Islet of Langerhans (tissue), 1 donor: ENCODE measurements at regions not wholly inside any gene's neighbourhood (a gene's known extent, or its start where the extent isn't known, plus 50 kb on each side); places are given as distances from the start of the nearest gene placed in this dataset.
"Not testable (repeated sequence)": the region's sequence is repeated elsewhere in the genome, so short reads cannot be mapped to it uniquely, and the experiment has no call there.

Source experiments
- FAIRE-seq: peaks from one replicate; lab custom pipeline; 2011; peaks lifted over from hg19 to GRCh38; lab: Jason Lieb, UNC

- no peak for FAIRE-seq
Observed at GRCh38 chr2:105567996-105568494, 169.2 kb upstream of the FHL2 start.

GRCh38 chr2:105563000-105563719 is 164.3 kb upstream of the FHL2 start:
- no peak for FAIRE-seq

GRCh38 chr2:105561401-105561800 is 162.6 kb upstream of the FHL2 start:
- no peak for FAIRE-seq

DNA sequence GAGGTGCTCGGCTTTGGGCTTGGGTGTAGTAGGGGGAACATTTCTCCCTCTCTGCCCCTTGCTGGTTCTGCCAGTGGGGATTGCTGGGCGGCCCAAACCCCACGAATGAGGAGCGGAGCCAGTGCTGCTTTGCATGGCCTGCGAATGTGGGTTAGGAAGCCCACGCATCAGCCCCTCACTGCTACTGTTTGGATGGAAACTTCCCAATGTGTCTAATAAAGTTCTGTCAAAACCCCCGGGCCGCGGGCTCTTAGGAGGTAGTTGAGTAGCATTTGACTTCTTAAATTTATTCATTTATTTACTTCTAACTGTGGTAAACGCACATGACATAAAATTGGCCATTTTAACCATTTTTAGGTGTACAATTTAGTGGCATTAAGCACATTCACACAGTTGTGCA is 161.3 kb upstream of the FHL2 start:
- no peak for FAIRE-seq

GRCh38 chr2:105557021-105557920 is 158.4 kb upstream of the FHL2 start:
- no peak for FAIRE-seq

DNA sequence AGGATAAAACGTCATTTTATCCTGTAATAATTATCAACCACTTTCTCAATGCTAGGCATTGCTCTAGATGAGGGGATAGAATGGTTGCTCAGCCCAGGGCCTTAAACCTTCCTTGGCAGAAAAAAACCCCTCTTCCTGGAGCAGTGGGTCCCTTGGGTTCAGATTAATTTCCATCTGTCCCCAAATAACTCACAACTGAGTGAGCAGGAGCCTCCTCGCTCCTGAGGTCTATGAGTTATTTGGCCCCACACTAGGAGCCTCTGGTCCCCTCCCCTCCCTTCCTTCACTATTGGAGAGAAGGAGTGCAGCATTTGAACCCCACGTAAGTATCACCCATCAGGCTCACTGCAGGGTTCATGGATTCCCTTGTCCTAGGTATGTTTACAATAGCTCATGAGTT is 157.5 kb upstream of the FHL2 start:
- no peak for FAIRE-seq

DNA sequence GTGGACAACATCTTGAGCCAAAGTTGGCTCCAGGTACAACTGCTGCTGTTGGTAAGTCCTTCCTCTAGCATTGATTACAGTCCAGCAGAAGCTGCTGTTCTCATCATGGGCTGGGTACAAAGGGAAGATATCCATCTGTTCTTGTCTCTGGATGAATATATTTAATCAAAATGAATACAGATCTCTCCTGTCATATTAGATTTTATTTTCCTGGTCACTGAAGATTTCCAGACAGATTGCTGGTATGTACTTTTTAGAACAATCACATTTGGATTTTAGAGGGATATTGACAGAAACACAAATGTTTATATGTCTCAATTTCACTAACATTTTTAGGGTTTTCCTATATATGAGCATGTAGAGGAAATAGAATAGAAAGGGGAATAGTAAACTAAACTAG is 155.4 kb upstream of the FHL2 start:
- FAIRE-seq: no peak

DNA sequence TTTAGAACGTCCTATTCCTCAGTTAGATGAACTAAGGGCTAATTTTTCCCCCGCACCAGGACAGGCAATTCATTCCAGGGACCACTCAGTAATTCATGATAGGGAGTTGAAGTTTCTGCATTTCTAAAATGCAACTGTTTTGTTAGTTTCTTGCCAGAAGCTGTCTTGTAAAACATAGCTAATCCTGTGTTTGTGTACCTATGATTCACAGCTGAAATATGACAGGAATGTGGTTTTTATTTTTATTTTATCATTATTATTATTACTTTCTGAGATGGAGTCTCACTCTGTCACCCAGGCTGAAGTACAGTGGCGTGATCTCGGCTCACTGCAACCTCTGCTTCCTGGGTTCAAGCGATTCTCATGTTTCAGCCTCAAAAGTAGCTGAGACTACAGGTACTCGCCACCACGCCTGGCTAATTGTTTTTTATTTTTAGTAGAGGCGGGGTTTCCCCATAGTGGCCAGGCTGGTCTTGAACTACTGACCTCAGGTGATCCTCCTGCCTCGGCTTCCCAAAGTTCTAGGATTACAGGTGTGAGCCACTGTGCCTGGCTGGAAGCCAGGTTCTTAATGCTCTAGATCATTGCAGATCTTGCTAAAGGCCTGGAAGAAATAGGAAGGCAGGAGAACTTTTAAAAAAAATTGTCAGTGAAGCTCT is 154.8 kb upstream of the FHL2 start:
- FAIRE-seq: no peak

DNA sequence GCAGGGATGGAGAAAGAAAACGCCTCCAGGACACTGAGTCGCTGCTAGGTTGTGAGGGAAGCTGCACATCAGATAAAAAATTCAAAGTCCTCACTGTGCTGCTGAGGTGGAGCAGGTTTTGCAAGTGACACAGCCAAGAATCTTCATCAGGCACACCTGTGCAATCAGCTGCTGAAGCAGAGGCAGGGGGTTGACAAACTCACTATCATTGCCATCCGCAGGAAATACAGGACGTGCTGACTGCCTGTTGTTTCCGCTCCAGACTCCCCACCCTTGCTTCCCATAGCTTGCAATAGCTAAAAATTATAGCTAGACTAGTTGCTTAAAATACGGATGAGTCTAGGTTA is 147.8 kb upstream of the FHL2 start:
- no peak for FAIRE-seq

DNA sequence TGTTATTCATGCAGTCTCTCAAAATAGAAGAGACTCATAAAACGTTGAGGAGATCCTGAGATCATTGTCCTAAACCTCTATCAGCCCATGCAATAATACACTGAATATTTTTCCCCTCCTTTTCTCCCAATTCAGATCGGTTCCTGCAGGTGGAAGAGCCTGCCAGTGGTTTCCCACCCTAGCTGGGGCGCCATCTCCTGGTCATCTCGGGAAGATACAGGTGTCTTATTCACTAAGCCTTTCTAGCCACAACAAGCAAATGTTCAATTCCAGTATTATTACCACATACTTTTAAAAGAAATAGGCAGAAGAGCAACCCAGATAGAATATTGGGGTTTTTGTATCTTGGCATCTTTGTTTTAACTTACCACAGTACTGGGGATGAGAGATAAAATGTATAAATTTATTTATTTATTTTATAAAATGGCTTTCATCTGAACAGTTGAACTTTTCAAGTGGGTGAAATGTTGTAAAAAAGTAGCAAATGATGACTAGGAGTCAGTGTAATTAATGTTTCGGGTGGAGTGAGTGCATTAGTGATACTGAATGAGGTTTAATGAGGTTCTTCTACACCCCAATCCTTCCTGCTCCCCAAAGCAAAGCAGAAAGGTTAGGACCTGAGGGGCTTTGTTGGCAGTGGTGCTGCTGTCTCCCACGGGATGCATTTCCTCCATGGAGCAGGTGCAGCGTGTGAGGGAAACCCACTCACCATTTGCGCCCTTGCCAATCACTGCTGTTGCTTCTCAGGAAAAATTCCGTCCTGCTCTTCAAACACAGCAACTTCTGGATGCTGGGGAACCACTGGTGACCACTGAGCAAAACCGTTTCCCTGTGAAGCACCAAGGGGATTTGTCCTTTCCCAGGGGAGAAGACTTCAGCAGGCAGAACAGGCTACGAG is 147.1 kb upstream of the FHL2 start:
- no peak for FAIRE-seq

- no peak for FAIRE-seq
Observed at GRCh38 chr2:105544591-105545377, 145.9 kb upstream of the FHL2 start.

- FAIRE-seq: no peak
Observed at GRCh38 chr2:105541189-105542050, 142.6 kb upstream of the FHL2 start.

DNA sequence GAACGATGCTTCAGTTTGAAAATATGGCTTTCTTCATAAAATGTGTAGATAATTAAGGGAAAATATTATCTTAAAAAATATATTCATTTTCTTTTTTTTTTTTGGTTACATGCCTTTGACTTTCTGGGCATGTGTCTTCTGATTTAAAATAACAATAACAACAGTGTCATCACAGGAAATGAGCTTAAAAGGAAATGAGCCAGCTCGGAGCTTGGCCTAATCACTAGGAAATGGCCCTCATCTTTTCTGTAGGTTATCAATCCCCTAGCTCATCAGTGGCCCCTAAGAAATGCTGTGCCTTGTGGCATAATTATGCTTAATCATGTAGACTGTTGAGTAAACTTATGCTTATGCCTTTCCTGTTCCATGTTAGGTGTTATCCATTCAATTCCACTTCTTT is 141.8 kb upstream of the FHL2 start:
- FAIRE-seq: no peak

- no peak for FAIRE-seq
Observed at GRCh38 chr2:105539331-105539730, 140.5 kb upstream of the FHL2 start.

DNA sequence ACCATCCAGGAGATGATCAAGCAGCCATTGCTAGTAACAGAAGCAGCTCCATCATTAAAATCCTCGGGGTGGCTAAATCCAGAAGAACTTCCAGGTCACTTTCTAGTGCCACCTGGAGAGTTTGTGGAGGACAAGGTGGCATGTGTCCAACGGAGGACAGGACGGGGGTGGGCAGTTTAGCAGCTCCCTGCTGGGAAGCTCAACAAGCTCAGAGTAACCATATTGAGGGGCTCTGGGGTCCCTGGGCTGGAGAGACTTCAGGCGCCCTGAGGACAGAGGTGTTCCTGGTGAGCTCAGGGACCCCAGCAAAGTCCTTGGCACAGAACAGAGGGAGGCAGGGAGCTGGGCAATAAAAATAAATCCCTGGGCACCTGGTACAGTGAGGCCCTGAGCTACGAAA is 140.0 kb upstream of the FHL2 start:
- FAIRE-seq: no peak

- no peak for FAIRE-seq
Observed at GRCh38 chr2:105537920-105538319, 139.1 kb upstream of the FHL2 start.

DNA sequence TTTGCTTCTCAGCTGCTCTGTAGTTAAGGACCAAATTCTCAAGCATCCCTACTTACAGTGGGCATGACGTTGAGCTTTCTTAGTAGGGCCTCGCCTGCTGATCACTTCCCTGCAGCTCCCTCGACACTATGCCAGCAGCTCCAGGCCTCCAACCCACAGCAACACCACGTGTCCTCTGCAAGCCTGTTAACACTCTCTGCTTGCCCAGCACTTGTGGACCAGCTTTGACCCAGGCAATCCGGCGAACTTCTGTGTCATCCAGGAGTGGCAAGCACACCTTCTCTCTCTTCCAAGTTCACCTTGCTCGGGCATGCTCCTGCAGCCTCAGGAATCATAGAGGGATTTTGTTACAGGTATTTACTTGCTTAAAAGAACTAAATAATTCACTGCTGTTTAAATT is 138.6 kb upstream of the FHL2 start:
- FAIRE-seq: no peak

- no peak for FAIRE-seq
Observed at GRCh38 chr2:105536175-105536574, 137.3 kb upstream of the FHL2 start.

GRCh38 chr2:105529258-105529657 is 130.4 kb upstream of the FHL2 start:
- not testable (repeated sequence) for FAIRE-seq
